ENCODE measurements at regions not wholly inside any gene's neighbourhood (a gene's known extent, or its start where the extent isn't known, plus 50 kb on each side); places are given as distances from the start of the nearest gene placed in this dataset.

- no peaks in the 10 kb centered on the region for H4K20me1 ChIP-seq
- no peaks in the 10 kb centered on the region for H3K27me3 ChIP-seq
- TF ChIP-seq Cebpa-rat (IDR thresholded peaks at IDR 0.05), result no peak
- peaks cover 0 to 9% (median 0%) of the 10 kb centered on the region in 10 experiments; a peak in 2 of 20 replicates for H3K4me1 ChIP-seq
- H3K4me3 ChIP-seq, result no peak overlapping the region
- no peak overlapping the region for H3K27ac ChIP-seq
- H3K9me3 ChIP-seq (replicated peaks in 1 of 11), result peaks cover 0 to 22% (median 0%) of the 10 kb centered on the region in 11 experiments; a peak in 3 of 22 replicates
- no peak overlapping the region for H3K4me2 ChIP-seq
- H3K36me3 ChIP-seq, result no peaks in the 10 kb centered on the region
- no peak overlapping the region for H3K9ac ChIP-seq
Measured at GRCh38 chr2:207351171-207351570, 178.6 kb upstream of the CREB1 start.

GRCh38 chr2:207352978-207353671 lies 176.6 kb upstream of the CREB1 start:
- H3K36me3 ChIP-seq, result no peaks in the 10 kb centered on the region
- peaks cover 0 to 15% (median 0%) of the 10 kb centered on the region in 10 experiments; a peak in 3 of 20 replicates for H3K4me1 ChIP-seq
- H3K4me2 ChIP-seq, result no peak overlapping the region; a peak in 1 of 22 replicates
- H3K27me3 ChIP-seq, result no peaks in the 10 kb centered on the region
- H3K4me3 ChIP-seq, result no peak overlapping the region
- no peaks in the 10 kb centered on the region for H4K20me1 ChIP-seq
- no peak overlapping the region for H3K9ac ChIP-seq
- peaks cover 0 to 5% (median 0%) of the 10 kb centered on the region in 11 experiments; a peak in 1 of 22 replicates for H3K9me3 ChIP-seq (replicated peaks in 1 of 11)
- no peak for TF ChIP-seq Cebpa-rat (IDR thresholded peaks at IDR 0.05)
- H3K27ac ChIP-seq, result no peak overlapping the region

GRCh38 chr2:207353836-207354235 lies 175.9 kb upstream of the CREB1 start:
- Histone ChIP-seq H3K9ac (no peak overlapping the region), H3K9me3 (replicated peaks in 1 of 11) (peaks cover 0 to 5% (median 0%) of the 10 kb centered on the region in 11 experiments; a peak in 1 of 22 replicates), H3K27me3 (no peaks in the 10 kb centered on the region), H3K4me2 (no peak overlapping the region), H3K27ac (no peak overlapping the region), H3K4me1 (peaks cover 0 to 15% (median 0%) of the 10 kb centered on the region in 10 experiments; a peak in 3 of 20 replicates), H3K36me3 (no peaks in the 10 kb centered on the region), H3K4me3 (no peak overlapping the region), H4K20me1 (no peaks in the 10 kb centered on the region)
- TF ChIP-seq Cebpa-rat (IDR thresholded peaks at IDR 0.05), result no peak

GRCh38 chr2:207354462-207354861 lies 175.3 kb upstream of the CREB1 start:
- no peak overlapping the region for H3K27ac ChIP-seq
- no peaks in the 10 kb centered on the region for H3K36me3 ChIP-seq
- H3K4me1 ChIP-seq, result peaks cover 0 to 15% (median 0%) of the 10 kb centered on the region in 10 experiments; a peak in 3 of 20 replicates
- no peaks in the 10 kb centered on the region for H3K27me3 ChIP-seq
- no peak overlapping the region for H3K4me3 ChIP-seq
- peak overlapping the region in 1 of 11 experiments; percentile 39; a peak in 1 of 22 replicates for H3K4me2 ChIP-seq
- H3K9ac ChIP-seq, result no peak overlapping the region
- TF ChIP-seq Cebpa-rat (IDR thresholded peaks at IDR 0.05), result no peak
- H3K9me3 ChIP-seq (replicated peaks in 1 of 11), result no peaks in the 10 kb centered on the region
- no peaks in the 10 kb centered on the region for H4K20me1 ChIP-seq

- peaks cover 0 to 15% (median 0%) of the 10 kb centered on the region in 10 experiments; a peak in 3 of 20 replicates for H3K4me1 ChIP-seq
- peaks cover 0 to 5% (median 0%) of the 10 kb centered on the region in 11 experiments; a peak in 2 of 22 replicates for H3K9me3 ChIP-seq (replicated peaks in 1 of 11)
- no peaks in the 10 kb centered on the region for H3K36me3 ChIP-seq
- no peaks in the 10 kb centered on the region for H3K27me3 ChIP-seq
- peak overlapping the region in 2 of 11 experiments; percentile 29 to 55; a peak in 4 of 22 replicates for H3K4me2 ChIP-seq
- no peak for TF ChIP-seq Cebpa-rat (IDR thresholded peaks at IDR 0.05)
- H3K9ac ChIP-seq, result no peak overlapping the region
- no peak overlapping the region for H3K27ac ChIP-seq
- H3K4me3 ChIP-seq, result no peak overlapping the region
- no peaks in the 10 kb centered on the region for H4K20me1 ChIP-seq
Measured at GRCh38 chr2:207356567-207356966, 173.2 kb upstream of the CREB1 start.

- H3K4me2 ChIP-seq, result no peak overlapping the region
- H3K27me3 ChIP-seq, result no peaks in the 10 kb centered on the region
- H3K4me3 ChIP-seq, result no peak overlapping the region
- H3K27ac ChIP-seq, result no peak overlapping the region
- TF ChIP-seq Cebpa-rat (IDR thresholded peaks at IDR 0.05), result no peak
- no peak overlapping the region for H3K9ac ChIP-seq
- no peaks in the 10 kb centered on the region for H3K36me3 ChIP-seq
- H4K20me1 ChIP-seq, result no peaks in the 10 kb centered on the region
- peaks cover 0 to 15% (median 0%) of the 10 kb centered on the region in 10 experiments; a peak in 3 of 20 replicates for H3K4me1 ChIP-seq
- H3K9me3 ChIP-seq (replicated peaks in 1 of 11), result peaks cover 0 to 11% (median 0%) of the 10 kb centered on the region in 11 experiments; a peak in 2 of 22 replicates
Measured at GRCh38 chr2:207357216-207357615, 172.5 kb upstream of the CREB1 start.

GRCh38 chr2:207362716-207363115 lies 167.0 kb upstream of the CREB1 start:
- H3K4me2 ChIP-seq, result no peak overlapping the region
- H3K4me1 ChIP-seq, result no peaks in the 10 kb centered on the region
- H3K36me3 ChIP-seq, result no peaks in the 10 kb centered on the region
- H3K27me3 ChIP-seq, result no peaks in the 10 kb centered on the region
- H3K27ac ChIP-seq, result no peak overlapping the region
- no peak overlapping the region for H3K4me3 ChIP-seq
- no peak for TF ChIP-seq Cebpa-rat (IDR thresholded peaks at IDR 0.05)
- no peak overlapping the region for H3K9ac ChIP-seq
- H4K20me1 ChIP-seq, result no peaks in the 10 kb centered on the region
- peaks cover 0 to 18% (median 0%) of the 10 kb centered on the region in 11 experiments; a peak in 2 of 22 replicates for H3K9me3 ChIP-seq (replicated peaks in 1 of 11)

GRCh38 chr2:207363761-207364290 lies 165.9 kb upstream of the CREB1 start:
- no peaks in the 10 kb centered on the region for H3K4me1 ChIP-seq
- no peaks in the 10 kb centered on the region for H3K36me3 ChIP-seq
- H3K27ac ChIP-seq, result no peak overlapping the region
- peaks cover 0 to 18% (median 0%) of the 10 kb centered on the region in 11 experiments; a peak in 2 of 22 replicates for H3K9me3 ChIP-seq (replicated peaks in 1 of 11)
- H3K27me3 ChIP-seq, result no peaks in the 10 kb centered on the region
- no peak overlapping the region for H3K4me3 ChIP-seq
- H4K20me1 ChIP-seq, result no peaks in the 10 kb centered on the region
- no peak for TF ChIP-seq Cebpa-rat (IDR thresholded peaks at IDR 0.05)
- H3K9ac ChIP-seq, result no peak overlapping the region
- no peak overlapping the region for H3K4me2 ChIP-seq

GRCh38 chr2:207370646-207371045 lies 159.1 kb upstream of the CREB1 start:
- Histone ChIP-seq H3K27me3 (no peaks in the 10 kb centered on the region), H3K4me2 (no peak overlapping the region), H3K36me3 (no peaks in the 10 kb centered on the region; a peak in 1 of 22 replicates), H3K27ac (no peak overlapping the region), H3K4me1 (no peaks in the 10 kb centered on the region), H3K4me3 (no peak overlapping the region), H3K9ac (no peak overlapping the region), H3K9me3 (replicated peaks in 1 of 11) (peaks cover 4 to 17% (median 10%) of the 10 kb centered on the region in 11 experiments; a peak in 18 of 22 replicates), H4K20me1 (no peaks in the 10 kb centered on the region)
- no peak for TF ChIP-seq Cebpa-rat (IDR thresholded peaks at IDR 0.05)
